ENCODE measurements at regions not wholly inside any gene's neighbourhood (a gene's known extent, or its start where the extent isn't known, plus 50 kb on each side); places are given as distances from the start of the nearest gene placed in this dataset.

GRCh38 chr2:241947876-241948275 is 78.3 kb downstream of the RTP5 start:
- ATAC-seq (no peak), DNase-seq (ENCODE audit: low read depth, low spot score) (no peak)
- Histone ChIP-seq H3K4me2 (ENCODE audit: low read length) (no peak overlapping the region), H3K9ac (ENCODE audit: low read length) (no peak overlapping the region), H3K27ac (ENCODE audit: low read depth, low read length) (no peak overlapping the region), H3K9me2 (ENCODE audit: insufficient read depth) (no peaks in the 10 kb centered on the region), H3K27me3 (ENCODE audit: insufficient read depth, low read length) (no peaks in the 10 kb centered on the region), H3K36me3 (ENCODE audit: control insufficient read depth in 1 of 2, insufficient read depth in 2 of 2, low read length in 2 of 2) (no peaks in the 10 kb centered on the region), H2AFZ (ENCODE audit: low read depth, low read length, poor library complexity, severe bottlenecking) (no peak overlapping the region), H3K79me2 (ENCODE audit: insufficient read depth, low read length) (no peaks in the 10 kb centered on the region), H3K9me3 (ENCODE audit: control insufficient read depth in 1 of 2, insufficient read depth in 1 of 2, low read depth in 1 of 2, low read length in 2 of 2) (no peaks in the 10 kb centered on the region), H3K4me1 (ENCODE audit: control insufficient read depth in 1 of 2, insufficient read depth in 2 of 2, low read length in 2 of 2) (no peaks in the 10 kb centered on the region), H3K4me3 (replicated peaks in 1 of 2; ENCODE audit: low read depth in 1 of 2, low read length in 2 of 2) (no peak overlapping the region), H4K20me1 (ENCODE audit: insufficient read depth) (no peaks in the 10 kb centered on the region)
- BruUV-seq (replicated peaks), result no TSS peak
- ChIA-PET CTCF (no interaction called here), RAD21 (ENCODE audit: low non-redundant PET in 1 of 2, low total read pairs in 2 of 2, uncharacterized antibody in 2 of 2, unreplicated experiment in 2 of 2) (no interaction called here), POLR2A (no interaction called here)
- intact Hi-C loops (cut with micrococcal nuclease), result no loop called here
- TF ChIP-seq EZH2phosphoT487 (IDR thresholded peaks at IDR 0.05; ENCODE audit: borderline replicate concordance) (no peak), SIN3A (IDR thresholded peaks at IDR 0.05; ENCODE audit: low read depth) (no peak), TCF7L2 (IDR thresholded peaks at IDR 0.05; ENCODE audit: borderline replicate concordance, extremely low read depth, insufficient read depth, insufficient read length) (no peak), CBX3 (IDR thresholded peaks at IDR 0.05; ENCODE audit: low read depth) (no peak), RAD21 (IDR thresholded peaks at IDR 0.05; ENCODE audit: low read depth) (no peak), POLR2A (IDR thresholded peaks at IDR 0.05; ENCODE audit: borderline replicate concordance, extremely low read depth, insufficient read depth, insufficient read length) (no peak), MAX (IDR thresholded peaks at IDR 0.05) (no peak), EZH2 (IDR thresholded peaks at IDR 0.05) (no peak), YY1 (IDR thresholded peaks at IDR 0.05; ENCODE audit: extremely low read depth, insufficient replicate concordance, low read depth, low read length) (no peak), POLR2AphosphoS5 (IDR thresholded peaks at IDR 0.05; ENCODE audit: low read depth, low read length) (no peak), ATF3 (IDR thresholded peaks at IDR 0.05) (no peak), FOSL1 (IDR thresholded peaks at IDR 0.05; ENCODE audit: low read depth) (no peak), ELF1 (IDR thresholded peaks at IDR 0.05; ENCODE audit: borderline replicate concordance, low read depth) (no peak), ZFX (IDR thresholded peaks at IDR 0.05) (no peak)
